Testis (tissue), 2 donors: ENCODE measurements at regions not wholly inside any gene's neighbourhood (a gene's known extent, or its start where the extent isn't known, plus 50 kb on each side); places are given as distances from the start of the nearest gene placed in this dataset.

Experiments used
- CTCF ChIP-seq, 3 experiments: fragments of 450-650 bp in 2 of 3; fragments of 200-600 bp in 1 of 3; sonication (generic) in 1 of 3; IDR thresholded peaks; one replicate each; pipeline ENCODE4 v1.5.1; 2016 to 2019; ENCODE audit warnings: antibody characterized with exemption in 3 of 3, mild to moderate bottlenecking in 2 of 3, moderate library complexity in 1 of 3
- POLR2A ChIP-seq: fragments of 450-650 bp; IDR thresholded peaks from one replicate; pipeline ENCODE4 v1.6.1; 2017; ENCODE audit warnings: antibody characterized with exemption, mild to moderate bottlenecking, moderate library complexity

DNA sequence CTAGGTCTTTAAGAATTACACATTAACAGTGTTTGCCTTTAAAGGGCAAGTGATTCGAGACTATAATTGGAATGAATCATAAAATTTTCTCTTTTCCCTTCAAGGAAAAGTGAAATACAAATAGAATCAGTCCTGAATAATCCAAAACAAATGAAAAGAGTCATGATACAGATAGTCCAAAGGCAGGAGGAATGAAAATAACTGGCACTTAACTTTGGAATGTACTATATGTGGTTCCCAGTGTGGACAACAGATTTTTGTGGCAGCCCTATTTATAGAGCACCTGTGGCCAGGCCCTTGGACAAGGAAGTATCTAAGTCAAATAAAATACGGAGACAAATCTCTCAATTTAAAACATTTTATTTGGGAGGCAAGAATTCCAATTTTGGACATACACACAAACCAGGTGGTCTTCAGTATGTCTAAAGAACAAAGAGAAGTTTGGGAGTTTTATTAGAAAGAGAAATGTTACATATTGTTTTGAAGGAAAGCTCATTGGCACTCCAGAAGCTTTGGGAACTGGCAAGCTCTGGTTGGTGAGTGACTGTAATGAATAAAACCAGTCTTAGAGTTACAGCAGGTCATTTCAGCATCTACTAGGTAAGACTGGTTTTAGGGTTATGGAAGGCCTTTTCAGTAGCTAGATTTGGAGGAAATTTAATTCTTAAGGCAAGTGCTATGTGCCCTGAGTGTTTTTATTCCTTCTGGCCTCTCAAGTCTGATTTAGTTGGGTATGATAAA lies 116.0 kb upstream of the PAM start:
- TF ChIP-seq CTCF (IDR thresholded peaks at IDR 0.05), result no peak
- TF ChIP-seq POLR2A, result no peak
